ENCODE measurements at regions not wholly inside any gene's neighbourhood (a gene's known extent, or its start where the extent isn't known, plus 50 kb on each side); places are given as distances from the start of the nearest gene placed in this dataset.
"Not testable (repeated sequence)": the region's sequence is repeated elsewhere in the genome, so short reads cannot be mapped to it uniquely, and the experiment has no call there.

DNA sequence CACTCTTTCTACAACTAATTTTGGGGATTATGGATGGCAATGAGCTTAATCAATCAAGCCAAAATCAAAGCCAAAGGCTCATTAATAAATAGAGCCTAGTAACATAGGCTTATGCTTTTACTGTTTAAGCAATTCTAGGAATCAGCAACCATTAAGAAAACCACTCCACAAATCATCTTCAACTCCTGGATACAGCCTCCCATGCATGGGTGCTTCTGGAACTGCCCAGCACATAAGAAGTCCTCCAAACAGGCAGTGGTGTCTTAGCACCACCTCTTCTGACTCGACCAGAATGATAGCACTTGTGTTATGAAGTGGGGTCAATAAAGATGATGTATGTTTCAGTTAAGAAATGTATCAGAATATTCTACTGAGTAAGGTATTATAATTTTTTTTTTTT, 104.4 kb upstream of the SERPINE2 start:
- DNase-seq: no peak

DNA sequence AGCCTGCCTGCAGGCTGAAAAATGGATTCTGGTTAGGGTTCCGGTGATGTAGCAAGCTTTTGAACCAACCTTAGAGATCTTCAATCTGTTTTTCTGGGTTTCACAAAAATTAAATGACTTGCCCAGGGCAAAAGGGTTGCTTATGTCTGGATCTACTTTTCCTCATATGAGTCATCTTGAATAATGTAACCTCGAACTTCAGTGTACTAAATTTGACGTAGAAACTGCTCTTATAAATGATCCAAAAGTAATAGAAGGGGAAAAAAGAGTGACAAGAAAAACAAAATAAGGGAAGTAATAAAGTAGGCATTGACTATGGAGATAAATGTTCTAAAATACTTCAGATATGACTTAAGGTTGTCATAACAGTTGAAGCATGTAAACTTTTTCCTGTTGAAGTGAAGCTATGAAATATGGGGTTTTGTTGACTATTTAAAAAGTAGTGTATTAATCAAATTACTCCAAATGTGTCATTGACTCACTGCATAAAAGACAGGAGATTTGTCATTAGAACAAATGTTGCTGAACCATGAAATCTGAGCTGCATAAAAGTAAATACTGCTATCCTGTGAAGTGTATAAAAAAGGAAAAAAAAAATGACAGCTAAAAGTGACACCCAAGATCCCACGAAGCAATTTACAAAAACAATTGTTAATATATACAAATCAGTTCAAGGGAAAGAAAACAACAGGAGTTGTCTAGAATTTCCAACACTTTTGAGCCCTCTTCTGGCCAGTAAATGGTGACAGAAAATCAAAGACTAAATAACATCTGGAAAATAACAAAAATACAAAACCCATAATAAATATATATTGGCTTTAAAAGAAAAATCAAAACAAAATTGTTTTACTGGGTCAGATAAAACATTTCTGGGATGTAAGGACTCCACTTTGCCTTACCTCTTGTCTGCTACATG, 103.6 kb upstream of the SERPINE2 start:
- no peak for DNase-seq

DNA sequence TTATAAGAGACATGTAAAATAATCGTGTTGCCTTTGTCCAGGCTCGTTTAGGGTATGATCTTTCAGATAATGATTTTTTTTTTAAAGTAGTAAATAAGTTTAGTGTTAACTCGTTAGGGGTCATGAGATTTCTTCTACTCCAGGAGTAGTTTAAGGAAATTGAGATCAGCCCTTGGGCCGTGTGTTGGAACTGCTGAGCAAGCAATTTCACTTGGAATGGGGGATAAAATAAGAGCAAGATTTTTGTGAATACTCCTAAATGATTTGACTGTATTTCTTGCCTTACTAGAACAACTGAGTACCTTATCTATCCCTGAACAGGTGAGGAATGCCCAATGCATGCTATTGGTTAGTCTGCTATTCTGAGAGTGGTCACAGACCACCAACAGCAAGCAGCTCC, 102.2 kb upstream of the SERPINE2 start:
- DNase-seq: no peak

DNA sequence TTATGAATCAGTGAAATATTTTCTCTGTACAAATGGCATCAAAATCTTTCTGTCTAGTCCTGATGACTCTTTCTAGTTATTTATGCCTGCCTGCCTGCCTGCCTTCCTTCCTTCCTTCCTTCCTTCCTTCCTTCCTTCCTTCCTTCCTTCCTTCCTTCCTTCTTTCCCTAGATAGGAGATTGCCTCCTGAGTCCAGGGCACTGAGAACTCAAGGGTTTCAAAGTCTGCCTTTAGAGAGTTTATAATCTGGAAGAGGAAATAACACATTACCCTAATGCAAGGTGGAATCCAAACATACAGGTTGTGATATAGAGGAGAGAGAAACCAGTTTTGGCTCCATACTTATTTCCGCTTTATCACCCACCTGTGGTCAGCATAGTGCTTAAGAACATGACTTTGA, 98.1 kb upstream of the SERPINE2 start:
- no peak for DNase-seq

DNA sequence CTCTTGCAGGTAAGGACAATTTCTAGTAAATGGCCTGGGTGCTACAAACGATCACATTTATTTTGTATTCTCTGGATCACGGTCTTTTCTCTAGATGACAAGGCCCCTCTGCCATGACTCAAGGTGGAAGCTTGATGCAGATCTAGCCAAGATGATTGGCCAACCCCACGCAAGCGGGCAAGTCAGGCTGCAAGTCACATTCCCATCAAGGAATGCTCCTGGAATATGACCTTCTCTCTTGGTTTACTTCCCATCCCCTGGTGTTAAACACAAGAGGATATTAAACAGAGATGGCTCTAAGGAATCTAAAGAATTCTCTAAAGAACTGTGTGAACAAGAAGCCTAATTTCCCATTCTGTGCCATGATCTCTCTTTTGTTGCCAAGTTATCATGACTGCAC, 97.3 kb upstream of the SERPINE2 start:
- no peak for DNase-seq

DNA sequence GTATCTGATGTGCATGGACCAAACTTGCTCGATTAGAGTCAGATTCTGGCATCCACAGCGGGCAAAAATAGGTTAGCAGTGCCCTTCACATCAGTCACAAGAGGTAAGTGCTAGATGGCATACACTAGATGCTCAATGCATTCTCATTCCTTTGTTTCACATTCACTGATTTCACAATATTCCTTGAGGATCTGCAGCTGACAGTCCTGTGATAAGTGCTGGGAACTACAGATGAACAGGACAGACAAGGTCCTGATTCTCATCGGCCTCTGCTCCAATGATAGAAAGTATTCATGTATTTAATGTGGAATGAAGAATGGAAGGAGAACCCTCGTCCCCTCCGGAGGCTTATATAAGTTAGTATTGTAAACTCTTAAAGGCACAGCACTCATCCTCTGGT, 96.8 kb upstream of the SERPINE2 start:
- no peak for DNase-seq

DNA sequence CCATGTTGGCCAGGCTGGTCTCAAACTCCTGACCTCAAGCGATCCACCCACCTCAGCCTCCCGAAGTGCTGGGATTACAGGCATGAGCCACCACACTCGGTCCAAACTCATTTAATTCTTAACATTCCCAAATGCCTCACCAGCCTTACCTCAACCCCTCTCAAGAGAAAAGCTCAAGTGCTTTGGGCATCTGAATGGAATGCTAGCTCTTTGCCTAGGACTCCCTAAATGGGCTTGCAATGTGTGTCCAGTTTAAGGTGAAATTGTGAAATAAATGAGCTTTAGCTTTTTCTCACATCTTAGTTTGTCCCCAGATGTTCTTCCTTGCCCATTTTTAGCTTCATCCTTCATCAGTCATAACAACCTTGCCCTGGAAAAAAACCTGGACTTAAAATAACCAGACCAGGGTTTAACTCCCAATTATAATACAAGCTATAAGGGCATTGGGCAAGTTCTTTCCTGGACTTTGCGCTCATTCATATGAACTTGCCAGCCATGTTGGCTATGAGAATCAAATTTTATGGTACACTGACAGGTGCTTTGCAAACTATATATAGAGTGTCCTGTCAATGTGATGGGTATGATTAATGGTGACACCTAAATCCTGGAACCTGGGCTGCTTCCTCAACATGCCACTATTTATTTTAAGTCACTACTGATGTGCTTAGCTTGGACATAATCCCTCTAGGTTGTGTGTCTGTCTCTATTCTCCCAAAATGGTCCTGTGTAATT, 95.1 kb upstream of the SERPINE2 start:
- DNase-seq: no peak

DNA sequence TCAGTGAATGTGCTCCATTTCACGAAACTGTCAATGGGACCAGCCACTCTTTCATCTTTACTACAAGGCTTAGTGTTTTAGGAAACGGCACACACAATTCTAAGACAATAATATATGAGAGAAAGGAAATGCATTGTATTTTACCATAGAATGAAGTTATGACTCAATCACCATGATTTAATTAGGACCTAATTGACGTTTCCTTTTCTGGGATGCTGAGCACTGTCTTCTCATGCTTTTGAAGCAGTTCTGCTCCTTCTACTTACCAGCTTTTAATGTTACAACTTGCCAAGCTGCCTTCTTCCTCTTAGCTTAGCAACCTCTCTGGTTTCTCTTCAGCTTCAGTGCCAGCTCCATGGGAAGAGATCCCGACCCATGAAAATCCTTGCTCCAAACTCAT, 94.3 kb upstream of the SERPINE2 start:
- no peak for DNase-seq

DNA sequence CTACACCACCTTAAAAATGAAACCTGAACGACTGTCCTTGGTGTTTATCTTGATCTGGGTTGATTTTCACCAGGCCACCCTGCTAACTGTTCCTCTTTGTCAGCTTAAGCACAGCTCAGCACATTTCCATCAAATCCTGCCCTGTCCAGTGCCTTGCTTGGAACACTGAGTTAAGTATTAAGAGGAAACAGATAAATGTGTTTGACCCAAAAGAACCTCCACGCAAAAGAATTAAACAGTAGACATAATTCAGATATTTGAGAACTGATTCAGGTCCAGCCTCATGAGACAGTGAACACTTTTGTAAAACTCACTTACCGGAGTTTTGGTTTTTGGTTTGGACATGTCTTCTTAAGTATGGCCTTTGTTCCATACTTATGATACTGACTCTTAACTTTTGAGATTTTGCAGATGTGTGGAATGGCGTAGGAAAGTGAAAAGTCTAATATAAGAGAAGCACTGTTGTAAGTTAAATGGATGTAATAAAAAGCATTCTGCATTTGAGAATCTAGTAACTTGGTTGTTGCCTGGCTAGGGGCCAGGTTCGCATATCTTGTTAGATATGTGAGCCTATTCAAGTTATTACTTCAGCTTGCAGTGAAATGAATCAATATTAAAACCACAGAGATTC, 88.9 kb upstream of the SERPINE2 start:
- DNase-seq: no peak

DNA sequence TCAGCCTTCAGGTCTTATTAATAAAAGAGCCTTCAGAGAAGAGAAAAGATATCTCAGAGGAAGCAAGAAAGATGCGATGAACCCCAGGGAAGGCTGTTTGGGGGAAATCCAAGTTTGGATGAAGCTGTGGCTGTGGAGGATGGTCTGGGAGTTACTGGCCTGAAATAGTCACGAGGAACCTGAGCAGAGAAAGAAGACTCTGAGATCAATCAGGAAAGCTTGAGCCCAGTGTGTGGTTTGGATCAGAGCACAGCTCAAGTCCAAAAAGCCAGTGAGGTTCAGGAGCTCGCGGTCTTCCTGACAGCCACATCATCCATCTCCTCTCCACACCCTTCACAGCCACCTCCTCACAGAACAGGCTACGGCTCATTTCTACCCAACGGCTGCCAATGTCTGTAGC, 87.4 kb upstream of the SERPINE2 start:
- DNase-seq: no peak

DNA sequence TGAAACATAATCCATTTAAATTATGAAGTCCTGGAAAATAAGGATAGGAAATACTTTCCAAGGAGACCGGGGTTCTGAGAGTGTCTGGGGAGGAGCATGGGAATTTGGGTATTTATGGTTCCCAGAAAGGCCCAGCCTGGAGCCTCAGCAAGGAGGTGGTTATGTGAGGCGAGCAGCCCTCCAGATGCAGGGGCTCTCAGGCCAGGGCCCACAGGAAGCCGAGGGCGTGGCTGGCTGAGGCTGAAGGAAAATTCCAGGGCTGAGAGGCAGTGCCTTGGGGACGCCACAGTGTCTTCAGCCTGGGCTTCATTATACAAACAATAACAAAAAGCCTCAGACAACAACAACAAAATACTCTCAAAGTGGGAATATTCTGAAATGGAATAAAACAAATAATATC, 86.9 kb upstream of the SERPINE2 start:
- DNase-seq: no peak

DNA sequence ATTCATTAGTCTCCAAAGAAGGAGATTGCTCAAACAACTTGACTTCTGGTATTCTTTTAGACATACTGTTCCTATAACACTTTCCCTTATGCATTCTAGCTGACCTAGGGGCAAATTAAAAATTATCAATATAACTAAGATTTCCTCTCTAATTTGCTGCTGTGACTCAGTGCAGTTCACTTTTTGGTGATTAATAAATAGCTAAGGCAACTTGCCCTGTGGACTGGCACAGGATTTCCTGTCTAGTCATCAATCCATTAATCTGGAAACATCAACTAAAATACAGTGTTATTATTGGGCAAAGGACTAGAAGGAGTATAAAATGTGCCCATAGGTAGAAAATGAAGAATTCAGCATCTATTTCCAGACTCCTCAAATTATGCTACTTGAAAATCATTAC, 83.5 kb upstream of the SERPINE2 start:
- DNase-seq: no peak

DNA sequence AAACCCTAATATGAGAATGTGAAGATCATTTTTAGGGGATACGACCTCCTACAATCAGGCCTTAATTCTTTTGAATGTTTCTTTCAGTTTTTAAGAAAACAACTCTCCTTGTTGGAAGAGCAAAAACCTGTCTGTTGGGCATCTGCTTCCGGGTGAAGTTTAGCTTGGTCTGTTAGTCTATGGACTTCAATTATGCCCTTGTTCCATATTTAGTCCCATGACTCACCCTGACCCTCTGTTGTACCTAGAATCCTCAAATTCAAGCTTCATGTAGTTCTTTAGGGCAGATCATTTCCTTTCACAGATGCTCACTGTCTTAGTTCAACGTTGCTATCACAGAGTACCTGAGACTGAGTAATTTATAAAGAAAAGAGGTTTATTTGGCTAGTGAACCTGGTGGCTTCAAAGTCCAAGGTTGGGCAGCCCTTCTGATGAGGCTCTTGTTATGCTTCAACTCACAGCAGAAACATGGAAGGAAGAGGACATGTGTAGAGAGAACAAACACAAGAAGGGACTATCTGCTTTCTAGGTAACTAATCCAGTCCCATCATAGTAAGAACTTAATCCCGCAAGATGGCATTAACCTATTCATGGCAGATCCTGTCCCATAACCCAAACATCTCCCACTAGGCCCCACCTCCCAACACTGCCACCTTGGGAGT, 82.5 kb upstream of the SERPINE2 start:
- no peak for DNase-seq

DNA sequence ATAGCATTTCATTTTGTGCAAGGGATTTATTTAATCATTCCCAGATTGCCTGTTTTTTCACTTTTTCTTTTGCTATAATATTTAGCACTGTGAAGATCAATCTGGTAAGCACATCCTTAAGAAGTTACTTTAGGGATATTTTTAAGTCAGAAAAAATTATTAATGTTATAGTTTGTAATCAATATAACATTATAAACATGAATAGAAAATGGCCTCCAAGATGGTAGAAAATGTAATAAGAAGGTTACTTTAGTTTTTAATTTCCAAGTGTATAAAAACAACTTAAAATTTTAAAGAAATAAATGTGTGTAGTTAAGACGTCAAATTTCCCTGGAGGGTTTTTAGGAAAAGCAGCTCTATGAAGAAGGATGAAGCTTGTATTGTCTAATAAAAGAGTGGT, 81.9 kb upstream of the SERPINE2 start:
- DNase-seq: no peak

DNA sequence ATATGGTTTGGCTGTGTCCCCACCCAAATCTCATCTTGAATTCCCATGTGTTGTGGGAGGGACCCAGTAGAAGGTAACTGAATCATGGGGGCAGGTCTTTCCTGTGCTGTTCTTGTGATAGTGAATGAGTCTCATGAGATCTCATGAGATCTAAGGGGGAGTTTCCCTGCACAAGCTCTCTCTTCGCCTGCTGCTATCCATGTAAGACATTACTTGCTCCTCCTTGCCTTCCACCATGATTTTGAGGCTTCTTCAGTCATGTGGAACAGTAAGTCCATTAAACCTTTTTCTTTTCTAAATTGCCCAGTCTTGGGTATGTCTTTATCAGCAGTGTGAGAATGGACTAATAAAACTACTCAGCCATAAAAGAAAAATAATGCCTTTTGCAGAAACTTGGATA, 80.8 kb upstream of the SERPINE2 start:
- DNase-seq: not testable (repeated sequence)

DNA sequence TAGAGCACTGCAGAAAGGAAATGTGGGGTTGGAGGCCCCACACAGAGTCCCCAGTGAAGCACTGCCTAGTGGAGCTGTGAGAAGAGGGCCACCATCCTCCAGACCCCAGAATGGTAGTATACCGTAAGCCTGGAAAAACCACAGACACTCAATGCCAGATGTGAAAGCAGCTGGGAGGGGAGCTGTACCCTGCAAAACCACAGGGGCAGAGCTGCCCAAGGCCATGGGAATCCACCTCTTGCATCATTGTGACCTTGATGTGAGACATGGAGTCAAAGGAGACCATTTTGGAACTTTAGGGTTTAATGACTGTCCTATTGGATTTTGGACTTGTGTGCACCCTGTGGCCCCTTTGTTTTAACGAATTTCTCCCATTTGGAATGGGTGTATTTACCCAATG, 75.3 kb upstream of the SERPINE2 start:
- no peak for DNase-seq

DNA sequence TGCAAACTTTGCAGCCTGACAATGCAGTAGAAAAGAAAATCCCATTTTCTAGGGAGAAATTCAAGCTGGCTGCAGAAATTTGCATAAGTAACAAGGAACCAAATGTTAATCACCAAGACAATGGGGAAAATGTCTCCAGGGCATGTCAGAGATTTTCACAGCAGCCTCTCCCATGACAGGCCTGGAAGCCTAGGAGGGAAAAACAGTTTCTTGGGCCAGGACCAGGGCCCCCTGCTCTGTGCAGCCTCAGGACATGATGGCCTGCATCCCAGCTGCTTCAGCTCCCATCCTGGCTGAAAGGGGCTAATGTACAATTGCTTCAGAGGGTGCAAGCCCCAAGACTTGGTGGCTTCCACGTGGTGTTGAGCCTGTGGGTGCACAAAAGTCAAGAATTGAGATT, 74.8 kb upstream of the SERPINE2 start:
- not testable (repeated sequence) for DNase-seq

DNA sequence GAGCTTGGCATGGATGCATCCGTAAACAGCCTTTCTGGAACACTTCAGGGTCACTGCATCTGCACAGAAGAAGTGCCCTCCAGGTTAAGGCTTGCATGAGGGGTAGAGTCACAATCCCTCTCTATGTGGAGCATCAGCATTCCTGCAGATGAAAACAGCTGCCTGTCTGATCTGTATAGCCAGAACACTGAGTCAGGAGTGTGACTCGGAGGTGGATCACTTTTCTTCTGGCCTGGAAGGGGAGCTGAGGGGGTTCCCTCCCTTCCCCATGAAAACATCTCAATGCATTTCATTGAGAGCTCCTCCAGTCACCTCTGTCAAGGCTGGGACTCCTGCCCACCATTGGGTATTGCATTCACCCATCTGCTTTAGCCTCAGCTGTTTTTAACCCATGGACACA, 72.5 kb upstream of the SERPINE2 start:
- DNase-seq: no peak

DNA sequence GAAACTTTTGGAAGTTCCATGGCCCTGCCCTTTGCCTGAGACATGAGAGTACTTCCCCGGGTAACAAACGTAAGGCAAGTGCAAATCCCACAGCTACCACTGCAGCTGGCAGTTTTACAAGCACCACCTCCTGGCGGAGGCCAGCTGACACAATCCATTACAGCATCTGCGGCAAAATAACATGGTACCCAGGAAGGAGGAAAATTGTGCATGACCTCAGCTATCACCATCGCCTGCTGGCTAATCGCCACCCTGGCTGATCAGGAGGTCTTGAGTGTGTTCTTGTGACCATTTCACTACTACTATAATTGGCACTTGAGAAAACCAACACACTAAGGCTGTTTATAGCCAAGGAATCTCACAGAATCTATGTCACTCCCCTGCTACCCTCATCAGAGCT, 71.7 kb upstream of the SERPINE2 start:
- no peak for DNase-seq

DNA sequence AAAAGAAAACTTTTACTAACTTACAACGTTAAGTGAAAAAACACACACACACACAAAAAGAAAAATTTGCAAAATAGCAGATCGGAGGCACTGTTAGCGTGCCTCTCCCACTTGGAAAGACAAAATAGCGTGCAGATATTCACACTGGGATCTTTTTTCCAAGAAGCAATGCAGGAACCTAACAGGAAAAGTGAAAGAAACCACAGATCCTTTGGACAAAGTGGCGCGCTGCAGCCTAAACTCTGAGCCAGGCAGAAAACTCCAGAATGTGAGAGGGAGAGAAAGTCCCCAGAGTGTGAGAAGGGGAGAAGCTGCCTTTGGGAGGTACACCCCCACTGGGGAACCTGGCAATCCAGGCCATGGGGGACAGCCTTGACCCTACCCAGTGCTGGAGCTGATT, 70.7 kb upstream of the SERPINE2 start:
- no peak for DNase-seq

DNA sequence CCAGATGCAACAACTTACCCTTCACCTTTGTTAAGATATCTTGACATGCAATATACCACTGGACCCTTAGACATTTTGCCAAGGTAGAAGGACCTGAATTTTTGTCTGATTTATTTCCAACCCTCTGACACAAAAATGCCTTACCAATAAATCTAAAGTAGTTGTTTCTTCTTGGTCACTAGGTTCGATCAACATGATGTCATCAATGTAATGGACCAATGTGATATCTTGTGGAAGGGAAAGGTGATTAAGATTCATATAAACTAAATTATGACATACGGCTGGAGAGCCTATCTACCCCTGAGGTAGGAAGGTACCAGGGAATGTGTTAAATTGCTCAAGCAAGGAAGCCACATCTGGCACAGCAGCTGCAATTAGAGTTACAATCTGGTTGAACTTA, 67.7 kb upstream of the SERPINE2 start:
- DNase-seq: no peak

DNA sequence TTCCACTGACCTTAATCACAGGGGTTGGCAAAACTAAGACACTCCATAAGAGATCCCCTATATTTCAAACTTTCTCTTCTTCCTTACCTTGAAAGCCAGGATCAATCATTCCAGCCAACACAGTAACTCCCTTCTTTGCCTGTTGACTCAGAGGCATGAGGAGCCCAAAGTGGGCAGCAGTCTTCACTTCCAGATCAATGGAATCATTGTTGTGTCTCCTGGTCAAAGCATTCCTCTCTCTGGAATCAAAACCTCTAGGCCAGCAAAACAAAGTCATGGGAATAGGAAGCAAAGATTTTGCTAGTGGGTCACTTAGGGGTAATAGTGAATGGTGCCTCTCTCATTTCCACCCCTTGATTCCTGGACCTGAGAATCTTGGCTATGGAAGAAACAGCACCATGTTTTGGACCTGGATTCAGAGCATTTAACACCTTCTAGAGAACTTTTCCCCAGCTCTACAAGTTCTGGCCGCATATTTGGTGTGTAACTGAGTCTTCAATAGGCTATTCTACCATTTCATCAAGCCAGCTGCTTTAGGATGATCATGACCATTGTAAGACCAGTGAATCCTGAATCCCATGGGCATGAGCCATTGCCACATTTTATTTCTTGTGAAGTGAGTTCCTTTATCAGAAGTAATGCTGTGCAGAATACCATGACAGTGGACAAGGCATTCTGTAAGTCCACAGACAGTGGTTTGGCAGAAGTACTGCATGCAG, 65.7 kb upstream of the SERPINE2 start:
- DNase-seq: no peak

DNA sequence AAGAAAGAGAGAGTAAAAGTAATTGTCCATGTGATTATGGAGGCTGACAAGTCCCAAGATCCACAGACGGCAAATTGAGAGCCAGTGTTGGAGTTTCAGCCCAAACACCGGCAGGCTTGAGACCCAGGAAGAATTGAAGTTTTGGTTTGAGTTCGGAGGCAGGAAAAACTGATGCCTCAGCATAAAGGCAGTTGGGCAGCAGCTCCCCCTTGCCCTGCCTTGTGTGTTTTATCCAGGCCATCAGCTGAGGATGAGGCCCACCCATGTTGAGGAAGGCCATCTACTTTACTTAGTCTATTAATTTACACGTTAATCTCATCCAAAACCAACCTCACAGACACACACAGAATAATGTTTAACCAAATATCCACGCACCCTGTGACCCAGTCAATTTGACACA, 64.6 kb upstream of the SERPINE2 start:
- DNase-seq: no peak

Data from NCI-H774 (cell line).